Mesenchymal stem cell (in vitro differentiated cells and primary cell): ENCODE measurements at regions not wholly inside any gene's neighbourhood (a gene's known extent, or its start where the extent isn't known, plus 50 kb on each side); places are given as distances from the start of the nearest gene placed in this dataset.

Experiments
- DNase-seq: peaks from one replicate; pipeline ENCODE4 v3.0.0-alpha.2; 2013
- H2AFZ ChIP-seq: one replicate; pipeline ENCODE4 v1.6.1; 2013; ENCODE audit warnings: low read depth, mild to moderate bottlenecking, control low read depth, inconsistent platforms, low read length, moderate library complexity
- H2AK5ac ChIP-seq: 2 replicates; pipeline ENCODE4 v1.6.1; 2013; ENCODE audit warnings: low read length, moderate library complexity, mild to moderate bottlenecking, inconsistent platforms; ENCODE audit not compliant: severe bottlenecking
- H2BK120ac ChIP-seq: one replicate; pipeline ENCODE4 v1.6.1; 2013; ENCODE audit warnings: low read depth, mild to moderate bottlenecking, inconsistent platforms, low read length, moderate library complexity
- H2BK12ac ChIP-seq, 2 experiments: one replicate each; pipeline ENCODE4 v1.6.1; 2013; ENCODE audit warnings: inconsistent platforms in 2 of 2, low read length in 2 of 2, mild to moderate bottlenecking in 2 of 2, moderate library complexity in 2 of 2, control low read depth in 1 of 2
- H2BK15ac ChIP-seq: one replicate; pipeline ENCODE4 v1.6.1; 2013; ENCODE audit warnings: mild to moderate bottlenecking, low read depth, inconsistent platforms; ENCODE audit not compliant: poor library complexity, severe bottlenecking
- H2BK5ac ChIP-seq: 2 replicates; pipeline ENCODE4 v1.6.1; 2013; ENCODE audit warnings: low read depth, mild to moderate bottlenecking, low read length, control low read depth, inconsistent platforms; ENCODE audit not compliant: poor library complexity, severe bottlenecking
- H3K14ac ChIP-seq, 2 experiments: one replicate each; pipeline ENCODE4 v1.6.1; 2013; ENCODE audit warnings: inconsistent platforms in 2 of 2, low read length in 2 of 2, control low read depth in 1 of 2, mild to moderate bottlenecking in 1 of 2, moderate library complexity in 1 of 2
- H3K18ac ChIP-seq, 2 experiments: one replicate each; pipeline ENCODE4 v1.6.1; 2013; ENCODE audit warnings: inconsistent platforms in 2 of 2, low read length in 2 of 2, control low read depth in 1 of 2, low read depth in 1 of 2, mild to moderate bottlenecking in 1 of 2
- H3K23ac ChIP-seq, 2 experiments: one replicate each; pipeline ENCODE4 v1.6.1; 2013; ENCODE audit warnings: inconsistent platforms in 2 of 2, low read length in 2 of 2, mild to moderate bottlenecking in 2 of 2, moderate library complexity in 2 of 2, control low read depth in 1 of 2
- H3K27ac ChIP-seq: 2 replicates; pipeline ENCODE4 v1.5.1; 2013; ENCODE audit warnings: mild to moderate bottlenecking, moderate library complexity, low read length, control low read depth, inconsistent platforms; ENCODE audit not compliant: poor library complexity, severe bottlenecking
- H3K27me3 ChIP-seq, 2 experiments: 2 replicates each; pipeline versions ENCODE4 v1.6.1 to v1.7.0; 2013; ENCODE audit warnings: low read length in 2 of 2, mild to moderate bottlenecking in 2 of 2, moderate library complexity in 2 of 2, control low read depth in 1 of 2, inconsistent platforms in 1 of 2; ENCODE audit not compliant: control insufficient read depth in 1 of 2, insufficient read depth in 1 of 2
- H3K36me3 ChIP-seq, 2 experiments: 2 replicates each; pipeline versions ENCODE4 v1.6.1 to v1.7.0; 2013; ENCODE audit warnings: low read length in 2 of 2, control low read depth in 1 of 2, inconsistent platforms in 1 of 2, low read depth in 1 of 2, mild to moderate bottlenecking in 1 of 2; ENCODE audit not compliant: insufficient read depth in 2 of 2, control insufficient read depth in 1 of 2
- H3K4ac ChIP-seq, 2 experiments: one replicate each; pipeline ENCODE4 v1.6.1; 2013; ENCODE audit warnings: inconsistent platforms in 2 of 2, low read length in 2 of 2, mild to moderate bottlenecking in 2 of 2, moderate library complexity in 2 of 2, control low read depth in 1 of 2, low read depth in 1 of 2
- H3K4me1 ChIP-seq: 2 replicates; pipeline ENCODE4 v1.6.1; 2013; ENCODE audit warnings: low read depth, low read length, control low read depth; ENCODE audit not compliant: control insufficient read depth, insufficient read depth
- H3K4me2 ChIP-seq: 2 replicates; pipeline ENCODE4 v1.6.1; 2013; ENCODE audit warnings: low read length, mild to moderate bottlenecking, inconsistent platforms; ENCODE audit not compliant: poor library complexity, severe bottlenecking
- H3K4me3 ChIP-seq, 2 experiments: 2 replicates each; pipeline versions ENCODE4 v1.5.1 to v1.7.0; 2013; ENCODE audit warnings: low read length in 2 of 2, mild to moderate bottlenecking in 2 of 2, control low read depth in 1 of 2, low read depth in 1 of 2; ENCODE audit not compliant: insufficient read depth in 1 of 2
- H3K79me1 ChIP-seq: replicated peaks from 2 replicates; pipeline ENCODE4 v1.6.1; 2013; ENCODE audit warnings: mild to moderate bottlenecking, control low read depth, low read length, inconsistent platforms; ENCODE audit not compliant: poor library complexity, severe bottlenecking
- H3K9ac ChIP-seq: 2 replicates; pipeline ENCODE4 v1.7.0; 2013; ENCODE audit warnings: mild to moderate bottlenecking, low read length, moderate library complexity
- H3K9me3 ChIP-seq: 2 replicates; pipeline ENCODE4 v1.7.0; 2013; ENCODE audit warnings: mild to moderate bottlenecking, low read length; ENCODE audit not compliant: control insufficient read depth
- H4K8ac ChIP-seq: one replicate; pipeline ENCODE4 v1.6.1; 2013; ENCODE audit warnings: inconsistent platforms, mild to moderate bottlenecking, low read length, moderate library complexity
- H4K91ac ChIP-seq: one replicate; pipeline ENCODE4 v1.6.1; 2013; ENCODE audit warnings: mild to moderate bottlenecking, low read length, inconsistent platforms
- WGBS: methylation state at CpG from one replicate; pipeline ENCODE4 v1.1.7; 2013; ENCODE audit warnings: mixed read lengths; 5-methylcytosine and 5-hydroxymethylcytosine counted together

GRCh38 chr4:125992891-125993290 lies 678.1 kb downstream of the FAT4 start:
- DNase-seq, result no peak
- Histone ChIP-seq H2AFZ (no peak overlapping the region), H2AK5ac (no peak overlapping the region), H4K91ac (no peak overlapping the region), H3K4me2 (no peak overlapping the region), H2BK12ac (no peak overlapping the region), H3K27ac (no peak overlapping the region), H3K9me3 (no peaks in the 10 kb centered on the region), H2BK15ac (no peak overlapping the region), H2BK5ac (no peak overlapping the region), H3K23ac (no peak overlapping the region), H3K18ac (no peak overlapping the region), H2BK120ac (no peak overlapping the region), H3K4me1 (no peaks in the 10 kb centered on the region), H3K4ac (no peak overlapping the region), H3K14ac (no peak overlapping the region), H3K36me3 (no peaks in the 10 kb centered on the region), H3K4me3 (no peak overlapping the region), H4K8ac (no peak overlapping the region), H3K79me1 (no peaks in the 10 kb centered on the region), H3K9ac (no peak overlapping the region), H3K27me3 (no peaks in the 10 kb centered on the region)
- 100% methylated on average over 2 of the region's 2 CpGs for WGBS

- Histone ChIP-seq H2BK15ac (no peak overlapping the region), H3K27me3 (no peaks in the 10 kb centered on the region), H3K4ac (no peak overlapping the region), H3K4me2 (no peak overlapping the region), H3K27ac (no peak overlapping the region), H3K79me1 (no peaks in the 10 kb centered on the region), H3K9ac (no peak overlapping the region), H4K8ac (no peak overlapping the region), H3K14ac (no peak overlapping the region), H3K4me1 (no peaks in the 10 kb centered on the region), H3K4me3 (no peak overlapping the region), H3K9me3 (no peaks in the 10 kb centered on the region), H2BK5ac (no peak overlapping the region), H3K18ac (no peak overlapping the region), H2BK12ac (no peak overlapping the region), H2AFZ (no peak overlapping the region), H4K91ac (no peak overlapping the region), H3K36me3 (no peaks in the 10 kb centered on the region), H2AK5ac (no peak overlapping the region), H2BK120ac (no peak overlapping the region), H3K23ac (no peak overlapping the region)
- peak; percentile 13 for DNase-seq
- WGBS, result 90% methylated on average over 7 of the region's 9 CpGs
Observed at GRCh38 chr4:125994024-125994423, 679.3 kb downstream of the FAT4 start.

DNA sequence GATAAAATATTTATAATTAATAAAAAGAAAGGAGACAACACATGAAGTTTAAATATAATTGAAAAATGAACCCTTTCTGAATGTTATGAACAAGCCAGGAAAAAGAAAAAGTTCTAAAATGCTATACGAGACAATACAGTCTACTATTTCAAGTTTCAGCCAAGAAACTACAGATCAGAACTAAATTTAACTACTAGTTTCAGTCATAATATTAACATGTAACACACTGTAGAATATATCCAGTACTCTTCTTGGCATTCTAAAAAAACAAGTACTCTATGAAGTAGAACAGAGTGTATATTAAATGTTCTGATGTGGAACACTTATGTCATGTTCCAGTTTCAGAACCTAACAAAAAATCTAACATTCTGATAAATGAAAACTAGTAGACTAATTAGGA lies 679.7 kb downstream of the FAT4 start:
- DNase-seq, result no peak

GRCh38 chr4:126004941-126005340 lies 690.2 kb downstream of the FAT4 start:
- Histone ChIP-seq H3K4ac (no peak overlapping the region), H2AK5ac (no peak overlapping the region), H3K36me3 (no peaks in the 10 kb centered on the region), H2BK5ac (no peak overlapping the region), H3K9ac (peak overlapping the region; percentile 33), H3K4me2 (no peak overlapping the region), H3K4me1 (no peaks in the 10 kb centered on the region), H2BK12ac (no peak overlapping the region), H3K27me3 (no peaks in the 10 kb centered on the region), H3K4me3 (no peak overlapping the region), H3K27ac (no peak overlapping the region), H4K8ac (no peak overlapping the region), H2AFZ (peak overlapping the region; percentile 14), H3K18ac (peak overlapping the region; percentile 33 to 52), H2BK120ac (no peak overlapping the region), H3K9me3 (peaks cover 7% of the 10 kb centered on the region), H3K23ac (no peak overlapping the region), H3K14ac (no peak overlapping the region), H3K79me1 (no peaks in the 10 kb centered on the region), H4K91ac (no peak overlapping the region), H2BK15ac (no peak overlapping the region)
- WGBS, result 30% methylated on average over 4 of the region's 4 CpGs
- peak; percentile 89 for DNase-seq

More for the DNA sequence above, 679.7 kb downstream of the FAT4 start:
- Histone ChIP-seq H3K9ac (no peak overlapping the region), H3K4ac (no peak overlapping the region), H4K91ac (no peak overlapping the region), H4K8ac (no peak overlapping the region), H2AFZ (no peak overlapping the region), H3K4me2 (no peak overlapping the region), H3K4me1 (no peaks in the 10 kb centered on the region), H3K27me3 (no peaks in the 10 kb centered on the region), H3K36me3 (no peaks in the 10 kb centered on the region), H3K27ac (no peak overlapping the region), H3K23ac (no peak overlapping the region), H2BK15ac (no peak overlapping the region), H3K18ac (no peak overlapping the region), H2BK120ac (no peak overlapping the region), H2BK5ac (no peak overlapping the region), H2AK5ac (no peak overlapping the region), H2BK12ac (no peak overlapping the region), H3K79me1 (no peaks in the 10 kb centered on the region), H3K4me3 (no peak overlapping the region), H3K14ac (no peak overlapping the region), H3K9me3 (no peaks in the 10 kb centered on the region)
- WGBS, result no CpG with 5 or more reads among the region's 1 CpG
